Liver (tissue), 8 donors: ENCODE measurements at regions not wholly inside any gene's neighbourhood (a gene's known extent, or its start where the extent isn't known, plus 50 kb on each side); places are given as distances from the start of the nearest gene placed in this dataset.

Experiments used
- DNase-seq: peaks from one replicate; pipeline ENCODE4 v3.0.0-alpha.2; 2017; ENCODE audit warnings: low spot score
- H3K27ac ChIP-seq, 2 donors: one replicate each; pipeline ENCODE4 v1.7.0; 2013; ENCODE audit warnings: inconsistent platforms in 2 of 2, low read length in 2 of 2, control low read depth in 1 of 2, low read depth in 1 of 2, mild to moderate bottlenecking in 1 of 2
- H3K27me3 ChIP-seq, 4 donors: one replicate each; pipeline versions ENCODE4 v1.6.1 to v1.7.0; 2013; ENCODE audit warnings: low read length in 3 of 4, inconsistent platforms in 1 of 4, mild to moderate bottlenecking in 1 of 4, moderate library complexity in 1 of 4; ENCODE audit not compliant: control insufficient read depth in 4 of 4, insufficient read depth in 4 of 4
- H3K36me3 ChIP-seq, 4 donors: one replicate each; pipeline versions ENCODE4 v1.6.1 to v1.7.0; 2013; ENCODE audit warnings: low read length in 3 of 4, mild to moderate bottlenecking in 3 of 4, low read depth in 1 of 4, moderate library complexity in 1 of 4; ENCODE audit not compliant: control insufficient read depth in 4 of 4, insufficient read depth in 3 of 4
- H3K4me1 ChIP-seq, 4 donors: one replicate each; pipeline versions ENCODE4 v1.6.1 to v1.7.0; 2013; ENCODE audit warnings: low read length in 3 of 4, mild to moderate bottlenecking in 3 of 4, moderate library complexity in 1 of 4; ENCODE audit not compliant: control insufficient read depth in 4 of 4, insufficient read depth in 4 of 4
- H3K4me3 ChIP-seq, 3 donors: one replicate each; pipeline versions ENCODE4 v1.6.1 to v1.7.0; 2013; ENCODE audit warnings: low read length in 3 of 3, control low read depth in 1 of 3, low read depth in 1 of 3, mild to moderate bottlenecking in 1 of 3
- H3K9ac ChIP-seq, 2 donors: one replicate each; pipeline ENCODE4 v1.7.0; 2013; ENCODE audit warnings: low read length in 2 of 2, mild to moderate bottlenecking in 2 of 2, moderate library complexity in 2 of 2, control low read depth in 1 of 2, low read depth in 1 of 2
- H3K9me3 ChIP-seq, 4 donors: one replicate each; pipeline versions ENCODE4 v1.6.1 to v1.7.0; 2013; ENCODE audit warnings: low read length in 3 of 4; ENCODE audit not compliant: control insufficient read depth in 4 of 4
- CTCF ChIP-seq: fragments of 150-350 bp; IDR thresholded peaks from 2 replicates; pipeline ENCODE4 v1.5.1; 2017; ENCODE audit warnings: improper control_type of control experiment, low read depth, low read length; ENCODE audit not compliant: missing input control
- EGR1 ChIP-seq, 2 donors: IDR thresholded peaks; 2 replicates each; pipeline ENCODE4 v1.6.1; 2016 to 2018; ENCODE audit warnings: antibody characterized with exemption in 2 of 2, low read depth in 2 of 2
- FOXA1 ChIP-seq: IDR thresholded peaks from 2 replicates; pipeline ENCODE4 v1.6.1; 2016; ENCODE audit warnings: antibody characterized with exemption
- FOXA2 ChIP-seq: IDR thresholded peaks from 2 replicates; pipeline ENCODE4 v1.6.1; 2016; ENCODE audit warnings: antibody characterized with exemption
- GABPA ChIP-seq, 2 donors: IDR thresholded peaks in 1 of 2; conservative IDR thresholded peaks in 1 of 2; 2 replicates each; pipeline ENCODE4 v1.6.1; 2016; ENCODE audit warnings: antibody characterized with exemption in 2 of 2, mild to moderate bottlenecking in 1 of 2, moderate library complexity in 1 of 2
- HNF4A ChIP-seq, 2 donors: conservative IDR thresholded peaks; 2 replicates each; pipeline ENCODE4 v1.6.1; 2016; ENCODE audit warnings: antibody characterized with exemption in 2 of 2, mild to moderate bottlenecking in 2 of 2
- HNF4G ChIP-seq: IDR thresholded peaks from 2 replicates; pipeline ENCODE4 v1.6.1; 2016; ENCODE audit warnings: antibody characterized with exemption
- JUND ChIP-seq, 2 donors: IDR thresholded peaks; 2 replicates each; pipeline ENCODE4 v1.6.1; 2016; ENCODE audit warnings: antibody characterized with exemption in 2 of 2
- MAX ChIP-seq: IDR thresholded peaks from 2 replicates; pipeline ENCODE4 v1.6.1; 2016; ENCODE audit warnings: antibody characterized with exemption
- NR2F2 ChIP-seq: IDR thresholded peaks from 2 replicates; pipeline ENCODE4 v1.6.1; 2016; ENCODE audit warnings: antibody characterized with exemption
- RAD21 ChIP-seq, 2 donors: IDR thresholded peaks; 2 replicates each; pipeline ENCODE4 v1.6.1; 2016; ENCODE audit warnings: antibody characterized with exemption in 2 of 2, mild to moderate bottlenecking in 2 of 2
- REST ChIP-seq: IDR thresholded peaks from 2 replicates; pipeline ENCODE4 v1.6.1; 2016; ENCODE audit warnings: antibody characterized with exemption, mild to moderate bottlenecking
- RXRA ChIP-seq, 2 donors: IDR thresholded peaks; 2 replicates each; pipeline ENCODE4 v1.6.1; 2017 to 2018; ENCODE audit warnings: antibody characterized with exemption in 2 of 2, mild to moderate bottlenecking in 1 of 2
- SP1 ChIP-seq: IDR thresholded peaks from 2 replicates; pipeline ENCODE4 v1.6.1; 2018; ENCODE audit warnings: antibody characterized with exemption, mild to moderate bottlenecking
- TAF1 ChIP-seq: conservative IDR thresholded peaks from 2 replicates; pipeline ENCODE4 v1.6.1; 2016; ENCODE audit warnings: antibody characterized with exemption, mild to moderate bottlenecking
- WGBS: extraction: QIAGEN DNeasy Blood & Tissue Kit; methylation state at CpG from one replicate; pipeline ENCODE4 v1.1.7; 2013; 5-methylcytosine and 5-hydroxymethylcytosine counted together
- donor health status: healthy.
- donor health status: healthy.
- donor health status: healthy.
- donor health status: healthy.
- donor health status: healthy.

GRCh38 chr5:28329176-28329575, 1290.8 kb upstream of the CDH9 start (continued):
- no peak for TF ChIP-seq CTCF

GRCh38 chr5:28328681-28329080, 1290.3 kb upstream of the CDH9 start:
- Histone ChIP-seq H3K4me3 (no peak overlapping the region), H3K36me3 (no peaks in the 10 kb centered on the region), H3K9me3 (peaks cover 0 to 2% (median 0%) of the 10 kb centered on the region in 4 donors), H3K4me1 (peaks cover 0 to 3% (median 0%) of the 10 kb centered on the region in 4 donors), H3K27me3 (no peaks in the 10 kb centered on the region), H3K9ac (no peak overlapping the region), H3K27ac (no peak overlapping the region)
- TF ChIP-seq FOXA1: no peak
- TF ChIP-seq CTCF: no peak
- no peak for TF ChIP-seq NR2F2
- no peak for TF ChIP-seq GABPA (IDR thresholded peaks at IDR 0.05 in 1 of 2, conservative IDR thresholded peaks at IDR 0.05 in 1 of 2)
- TF ChIP-seq RAD21 (IDR thresholded peaks at IDR 0.05): no peak
- TF ChIP-seq RXRA (IDR thresholded peaks at IDR 0.05): no peak
- no peak for TF ChIP-seq EGR1 (IDR thresholded peaks at IDR 0.05; ENCODE audit: low read depth in 2 of 2)
- no peak for TF ChIP-seq JUND (IDR thresholded peaks at IDR 0.05)
- TF ChIP-seq HNF4G: no peak
- no peak for DNase-seq

GRCh38 chr5:28324174-28324573, 1285.8 kb upstream of the CDH9 start:
- no peaks in the 10 kb centered on the region for H3K36me3 ChIP-seq
- H3K27ac ChIP-seq: no peak overlapping the region
- no peak for DNase-seq
- no peak for TF ChIP-seq SP1
- TF ChIP-seq TAF1: no peak
- TF ChIP-seq HNF4A (conservative IDR thresholded peaks at IDR 0.05): no peak
- TF ChIP-seq EGR1 (IDR thresholded peaks at IDR 0.05; ENCODE audit: low read depth in 2 of 2): no peak
- TF ChIP-seq JUND (IDR thresholded peaks at IDR 0.05): no peak
- TF ChIP-seq FOXA2: no peak
- no peak for TF ChIP-seq FOXA1
- TF ChIP-seq RAD21 (IDR thresholded peaks at IDR 0.05): no peak
- TF ChIP-seq MAX: no peak
- TF ChIP-seq NR2F2: no peak
- no peak for TF ChIP-seq REST
- no peak for TF ChIP-seq CTCF
- H3K4me3 ChIP-seq: no peak overlapping the region
- WGBS: 44% methylated on average over 2 of the region's 2 CpGs
- no peaks in the 10 kb centered on the region for H3K27me3 ChIP-seq
- peaks cover 0 to 3% (median 0%) of the 10 kb centered on the region in 4 donors for H3K4me1 ChIP-seq
- H3K9ac ChIP-seq: no peak overlapping the region
- H3K9me3 ChIP-seq: no peaks in the 10 kb centered on the region
